HS-5 (cell line): ENCODE measurements at regions not wholly inside any gene's neighbourhood (a gene's known extent, or its start where the extent isn't known, plus 50 kb on each side); places are given as distances from the start of the nearest gene placed in this dataset.

Experiments
- DNase-seq: peaks from one replicate; pipeline ENCODE4 v3.0.0-alpha.2; 2012; ENCODE audit warnings: low read depth

DNA sequence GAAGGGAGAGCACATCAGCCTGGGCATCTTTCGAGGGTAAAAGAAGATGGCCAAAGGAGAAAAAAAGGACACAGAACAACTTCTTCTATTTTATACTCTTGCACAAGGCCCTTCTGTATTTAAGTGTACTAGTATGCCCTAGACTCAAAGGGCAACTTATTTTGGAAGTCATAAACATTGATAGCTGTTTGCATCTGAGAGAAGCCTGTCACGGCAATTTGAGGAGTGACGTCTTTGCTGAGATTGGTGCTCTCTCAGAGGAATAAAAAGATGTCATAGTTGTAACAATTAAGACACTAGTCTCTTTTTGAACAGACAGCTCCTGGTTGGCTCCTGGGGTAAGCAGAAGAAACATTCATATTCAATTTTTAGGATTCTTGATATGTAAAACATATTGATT is 260.4 kb upstream of the TTC14 start:
- no peak for DNase-seq

DNA sequence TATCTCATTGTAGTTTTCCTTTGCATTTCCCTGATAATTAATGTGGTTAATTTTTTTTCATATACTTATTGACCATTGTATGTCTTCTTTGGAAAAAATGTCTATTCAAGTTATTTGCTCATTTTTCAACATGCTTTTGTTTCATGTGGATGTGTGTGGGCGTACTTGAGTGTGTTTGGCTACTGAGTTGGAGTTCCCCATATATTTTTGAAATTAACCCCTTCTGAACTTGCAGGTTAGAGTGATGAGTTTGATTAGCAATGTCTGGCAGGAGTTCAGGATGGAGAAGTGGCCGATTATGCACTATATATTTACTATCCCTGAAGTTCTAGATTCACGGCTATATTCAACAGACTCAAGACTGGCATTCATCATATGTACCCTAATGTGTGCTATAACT is 250.4 kb upstream of the TTC14 start:
- DNase-seq, result no peak

DNA sequence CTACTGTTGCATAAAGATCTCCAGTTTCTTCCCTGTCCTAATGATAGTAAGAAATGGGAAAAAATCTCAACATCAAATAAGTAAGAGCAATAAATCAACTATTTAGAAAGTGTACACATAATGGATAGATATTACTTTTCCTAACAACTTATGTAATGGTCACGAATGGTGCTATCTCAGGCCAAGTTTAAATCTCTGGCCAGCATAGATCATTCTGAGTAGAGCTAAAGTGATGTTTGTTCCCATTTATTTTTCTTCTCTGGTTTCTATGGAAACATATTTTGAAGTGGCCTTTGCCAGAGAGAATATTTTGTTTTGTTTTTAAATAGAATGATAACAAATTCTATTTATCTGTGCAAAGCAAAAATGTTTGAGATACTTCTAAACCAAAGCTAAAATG is 249.7 kb upstream of the TTC14 start:
- DNase-seq, result no peak

DNA sequence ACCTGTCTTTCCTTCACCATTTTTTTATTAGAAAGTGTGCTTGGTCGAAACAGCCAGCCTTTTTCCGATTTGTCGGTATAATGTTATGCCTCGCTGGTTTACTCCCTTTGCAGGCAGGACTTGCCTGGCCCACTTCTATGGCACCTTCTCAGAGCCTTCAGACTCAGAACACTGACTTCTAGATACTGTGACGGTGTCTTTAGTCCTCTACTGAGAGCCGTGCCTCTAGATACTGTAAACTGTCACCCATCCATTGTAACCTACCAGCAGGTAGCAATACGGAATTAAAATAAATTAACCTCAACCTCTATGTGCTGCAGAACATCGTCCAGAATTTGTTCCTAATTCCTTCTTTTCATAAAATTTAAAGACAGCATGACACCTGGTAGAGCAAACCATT is 247.7 kb upstream of the TTC14 start:
- DNase-seq, result no peak

DNA sequence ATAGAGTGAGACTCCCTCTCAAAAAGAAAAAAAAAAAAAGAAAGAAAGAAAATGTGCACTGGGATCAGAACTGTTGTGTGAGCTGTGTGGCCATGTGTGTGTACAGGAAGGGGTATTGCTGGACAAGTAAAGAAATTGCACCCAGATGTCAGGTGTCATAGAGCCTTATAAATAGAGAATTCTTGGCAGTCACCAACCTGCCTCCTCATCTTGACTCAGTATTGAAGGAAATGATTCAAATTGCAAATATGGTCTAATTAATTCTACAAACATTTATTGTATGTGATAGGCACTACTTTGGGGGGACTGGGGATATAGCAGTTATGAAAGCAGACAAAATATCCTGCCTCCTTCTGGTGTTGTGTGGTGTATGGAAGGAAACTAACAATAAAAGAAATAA is 243.8 kb upstream of the TTC14 start:
- peak; percentile 50 for DNase-seq

DNA sequence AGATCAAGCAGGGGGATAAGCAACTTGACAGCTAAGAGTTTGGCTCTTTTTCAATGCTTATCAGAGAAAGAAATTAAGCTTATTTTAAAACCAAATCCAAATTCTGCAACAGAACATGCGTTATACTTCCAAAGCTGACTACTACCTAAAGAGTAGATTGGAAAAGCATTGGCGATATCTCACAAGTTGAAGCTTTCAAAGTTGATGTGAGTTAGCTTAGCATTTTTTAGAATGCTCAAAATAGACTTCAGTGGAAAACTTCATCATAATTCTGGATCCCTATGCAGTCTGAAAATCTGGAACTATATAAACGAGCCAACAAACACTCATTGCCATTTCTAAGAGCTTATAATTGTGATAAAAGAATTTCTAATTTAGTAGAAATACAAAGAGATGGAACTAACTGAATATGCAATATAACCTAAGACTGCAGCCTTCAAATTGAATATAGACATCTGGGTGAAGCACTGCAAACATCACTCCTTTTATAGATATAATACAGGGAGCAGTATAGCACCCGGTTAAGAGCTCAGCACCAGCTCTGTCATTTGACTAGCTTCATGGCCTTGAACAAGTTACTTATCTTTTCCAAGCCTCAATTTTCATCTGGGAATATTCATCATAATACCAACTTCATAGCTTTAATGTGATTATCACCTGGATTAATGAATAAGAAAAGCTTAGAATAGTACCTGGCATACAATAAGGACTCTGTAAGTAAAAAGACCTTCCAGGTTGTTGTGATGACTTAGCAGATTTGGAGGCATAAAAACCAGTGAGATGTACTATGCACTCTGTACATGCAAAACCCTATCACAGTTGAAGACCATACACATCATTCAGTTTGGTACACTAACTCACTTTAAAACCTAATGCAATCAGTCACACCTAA is 242.7 kb upstream of the TTC14 start:
- DNase-seq, result no peak

DNA sequence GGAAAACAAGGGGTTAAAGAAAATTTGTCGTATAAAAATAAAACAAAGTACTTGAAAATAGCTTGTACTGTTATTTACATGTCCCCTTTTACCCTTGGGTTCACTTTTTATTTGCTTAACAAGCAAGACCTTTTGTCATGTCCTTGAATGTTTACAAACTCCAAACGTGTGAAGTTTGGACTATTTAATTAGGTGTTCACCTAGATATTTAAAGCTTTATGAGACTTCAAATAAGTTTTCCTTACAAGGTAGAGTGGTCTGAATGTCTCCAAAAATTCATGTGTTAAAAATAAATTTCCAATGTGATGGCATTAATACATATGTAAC is 242.0 kb upstream of the TTC14 start:
- DNase-seq, result no peak

DNA sequence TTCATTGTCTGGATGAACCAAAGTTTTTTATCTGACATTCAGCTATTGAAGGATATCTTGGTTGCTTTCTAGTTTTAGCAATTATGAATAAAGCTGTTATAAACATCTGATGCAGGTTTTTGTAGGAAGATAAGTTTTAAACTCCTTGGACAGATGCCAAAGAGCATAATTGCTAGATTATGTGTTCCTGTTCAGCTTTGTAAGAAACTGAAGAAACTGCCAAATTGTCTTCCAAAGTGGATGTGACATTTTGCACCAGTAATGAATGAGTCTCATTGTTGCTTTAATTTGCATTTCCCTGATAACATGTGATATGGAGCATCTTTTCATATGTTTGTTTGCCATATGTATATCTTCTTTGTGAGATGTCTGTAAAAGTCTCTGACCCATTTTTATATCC is 239.9 kb upstream of the TTC14 start:
- no peak for DNase-seq

DNA sequence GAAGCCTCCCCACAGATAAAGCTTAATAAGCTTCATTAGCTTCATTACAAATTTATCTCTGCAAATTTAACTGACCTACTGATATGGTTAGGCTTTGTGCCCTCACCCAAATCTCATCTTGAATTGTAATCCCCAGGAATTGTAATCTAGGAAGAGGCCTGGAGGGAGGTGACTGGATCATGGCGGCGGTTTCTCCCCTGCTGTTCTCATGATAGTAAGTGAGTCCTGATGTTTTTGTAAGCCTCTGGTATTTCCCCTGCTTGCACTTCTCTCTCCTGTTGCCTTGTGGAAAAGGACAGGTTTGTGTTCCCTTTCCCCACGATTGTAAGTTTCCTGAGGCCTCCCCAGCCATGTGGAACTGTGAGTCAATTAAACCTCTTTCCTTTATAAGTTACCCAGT is 226.1 kb upstream of the TTC14 start:
- no peak for DNase-seq

DNA sequence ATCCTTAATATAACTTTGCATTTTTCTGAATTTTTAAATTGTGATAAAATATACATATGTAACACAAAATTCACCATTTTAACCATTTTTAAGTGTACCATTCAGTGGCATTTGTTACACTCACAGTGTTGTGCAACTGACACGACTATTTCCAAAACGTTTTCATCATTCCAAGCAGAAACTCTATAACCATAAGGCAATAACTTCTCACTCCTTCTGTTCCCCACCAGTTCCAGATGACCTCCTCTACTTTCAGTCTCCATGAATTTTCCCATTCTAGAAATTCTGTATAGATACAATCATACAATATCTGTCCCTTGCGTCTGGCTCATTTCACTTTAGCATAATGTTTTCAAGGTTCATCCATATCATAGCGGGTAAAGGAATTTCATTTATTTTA is 223.5 kb upstream of the TTC14 start:
- no peak for DNase-seq

DNA sequence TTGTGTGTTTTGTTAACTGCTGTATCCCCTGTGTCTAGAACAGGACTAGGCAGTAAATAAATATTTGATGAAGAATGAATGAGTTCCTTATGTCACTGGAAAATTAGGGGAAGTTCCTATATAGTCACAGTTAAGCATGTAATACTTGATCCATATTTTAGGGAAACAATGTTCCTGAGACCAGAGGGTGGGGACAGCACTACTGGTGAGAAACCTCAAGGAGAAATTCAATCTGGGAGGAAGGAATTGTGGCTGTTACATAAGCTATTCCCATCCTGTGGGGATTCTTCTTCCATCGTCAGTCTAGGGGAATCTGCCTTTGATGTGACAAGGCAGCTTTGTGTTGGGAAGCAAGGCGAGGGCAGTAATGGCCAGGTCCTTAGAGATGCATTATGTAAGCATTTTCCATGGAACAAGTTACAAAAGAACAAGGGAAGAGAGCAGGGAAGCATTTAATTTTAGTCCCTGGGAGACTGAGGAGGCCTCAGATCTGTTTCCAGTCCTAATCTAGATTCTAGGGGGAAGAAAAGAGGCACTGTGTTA is 219.3 kb upstream of the TTC14 start:
- DNase-seq, result no peak

DNA sequence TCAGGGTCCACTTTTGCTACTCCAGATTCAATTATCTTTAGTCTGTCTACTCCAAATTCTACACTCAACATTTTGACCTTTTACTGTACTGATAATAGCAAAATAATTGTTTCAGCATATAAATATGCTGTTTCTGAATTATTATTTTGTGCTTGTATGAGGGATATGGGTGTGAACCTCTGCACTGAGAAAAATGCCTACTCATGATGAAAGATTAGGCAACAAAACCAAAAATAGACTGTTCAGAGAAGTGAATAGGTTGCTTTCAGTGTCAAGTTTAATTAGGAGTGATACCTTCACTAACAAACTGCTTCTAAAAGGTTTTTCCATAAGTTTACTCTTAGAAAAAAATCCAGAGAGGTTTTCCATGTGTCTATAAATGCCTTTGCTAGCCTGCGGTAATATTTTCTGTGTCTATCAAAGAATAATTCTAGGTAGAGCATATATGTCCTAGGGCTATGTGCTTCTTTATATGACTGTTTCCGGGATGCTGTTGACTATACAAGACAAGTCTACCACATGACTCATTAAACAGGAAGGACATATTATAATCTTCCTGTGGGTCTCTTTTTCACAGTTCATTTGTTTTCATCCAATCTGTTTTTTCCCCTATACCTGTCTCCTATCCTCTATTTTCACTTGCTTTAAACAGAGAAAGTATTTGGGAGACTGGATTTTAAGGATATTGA is 218.5 kb upstream of the TTC14 start:
- no peak for DNase-seq

DNA sequence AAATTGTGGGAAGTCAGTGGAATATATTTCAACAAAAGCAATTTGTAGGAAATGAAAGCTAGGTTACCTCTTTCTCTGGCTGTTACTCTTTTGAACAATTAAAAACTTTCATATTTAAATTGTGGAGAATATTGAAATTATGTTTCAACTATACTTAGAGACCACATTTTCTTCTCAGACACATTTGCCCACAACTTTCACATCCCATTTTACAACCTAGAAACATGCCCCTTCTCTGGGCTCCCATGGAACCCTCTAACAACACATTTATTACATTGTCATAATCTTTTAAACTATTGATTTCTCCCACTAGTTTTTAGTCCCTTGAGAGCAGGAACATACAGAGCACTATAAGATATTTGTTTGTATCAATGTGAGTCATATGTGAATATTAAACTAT is 211.7 kb upstream of the TTC14 start:
- DNase-seq, result no peak

DNA sequence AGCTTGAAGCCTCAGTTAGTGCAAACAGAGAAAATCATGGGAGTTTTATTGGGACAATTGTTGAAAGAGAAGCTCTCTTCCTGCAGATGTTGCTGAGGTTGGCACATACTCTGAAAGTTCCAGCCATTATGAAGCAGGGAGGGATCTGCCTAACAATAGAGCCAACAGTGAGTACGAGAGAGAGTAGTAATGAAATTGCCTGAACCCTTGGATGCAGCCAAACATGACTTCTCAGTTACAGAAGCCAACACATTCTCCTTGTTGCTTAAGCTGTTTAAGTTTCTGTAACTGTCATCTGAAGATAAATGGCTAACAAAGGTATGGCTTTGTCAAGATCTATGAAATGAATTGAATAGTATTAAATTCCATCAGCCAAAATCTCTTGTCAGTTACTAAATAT is 211.0 kb upstream of the TTC14 start:
- no peak for DNase-seq

DNA sequence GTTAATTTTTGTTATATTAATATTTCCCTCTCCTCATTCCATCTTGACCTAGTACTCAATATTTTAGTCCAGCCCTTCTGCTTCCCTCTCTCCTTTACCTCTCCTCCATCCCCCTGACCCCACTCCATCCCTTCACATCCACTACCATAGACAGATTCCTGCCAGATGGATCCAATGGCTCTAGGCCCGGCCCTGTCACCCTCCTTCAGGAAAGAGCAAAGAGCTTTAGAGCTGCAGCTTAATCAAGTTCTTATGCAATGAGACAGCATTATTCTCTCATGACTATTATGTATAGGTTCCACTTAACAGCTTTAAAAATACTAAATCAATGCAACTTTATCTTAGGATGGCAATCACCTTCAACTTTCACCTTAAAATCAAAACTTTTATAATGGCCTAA is 200.7 kb upstream of the TTC14 start:
- DNase-seq, result no peak

DNA sequence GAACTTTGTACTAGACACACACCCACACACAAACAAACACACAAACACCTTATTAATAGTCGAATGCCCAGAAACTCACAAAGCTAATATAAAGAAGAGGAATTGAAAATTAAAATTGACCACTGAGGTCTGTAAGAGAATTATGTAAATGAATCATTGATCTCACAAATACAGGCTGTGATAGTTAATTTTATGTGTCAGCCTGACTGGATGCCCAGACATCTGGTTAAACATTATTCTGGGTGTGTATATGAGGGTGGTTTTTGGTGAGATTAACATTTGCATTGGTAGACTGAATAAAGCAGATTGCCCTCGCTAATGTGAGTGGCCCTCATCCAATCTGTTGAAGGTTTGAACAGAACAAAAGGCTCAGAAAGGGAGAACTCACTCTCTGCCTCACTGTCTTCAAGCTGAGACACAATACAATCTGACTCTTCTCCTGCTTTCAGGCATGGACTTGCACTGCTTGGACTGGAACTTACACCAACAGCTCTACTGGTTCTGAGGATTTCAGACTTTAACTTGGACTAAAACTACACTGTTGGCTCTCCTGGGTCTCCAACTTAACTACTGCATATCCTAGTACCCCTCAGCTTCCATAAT is 199.4 kb upstream of the TTC14 start:
- DNase-seq, result no peak

DNA sequence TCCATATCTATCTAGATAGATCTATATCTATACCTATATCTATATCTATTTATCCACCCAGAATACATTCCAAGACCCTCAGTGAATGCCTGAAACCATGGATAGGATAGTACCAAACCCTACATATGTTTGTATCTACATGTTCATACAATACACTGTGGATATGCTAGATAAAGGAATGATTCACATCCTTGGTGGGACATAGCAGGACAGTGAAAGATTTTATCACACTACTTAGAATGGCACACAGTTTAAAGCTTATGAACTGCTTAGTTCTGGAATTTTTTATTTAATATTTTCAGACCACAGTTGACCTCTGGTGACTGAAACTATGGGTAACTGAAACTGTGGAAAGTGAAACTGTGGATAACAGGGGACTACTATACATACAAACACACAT is 198.8 kb upstream of the TTC14 start:
- no peak for DNase-seq

DNA sequence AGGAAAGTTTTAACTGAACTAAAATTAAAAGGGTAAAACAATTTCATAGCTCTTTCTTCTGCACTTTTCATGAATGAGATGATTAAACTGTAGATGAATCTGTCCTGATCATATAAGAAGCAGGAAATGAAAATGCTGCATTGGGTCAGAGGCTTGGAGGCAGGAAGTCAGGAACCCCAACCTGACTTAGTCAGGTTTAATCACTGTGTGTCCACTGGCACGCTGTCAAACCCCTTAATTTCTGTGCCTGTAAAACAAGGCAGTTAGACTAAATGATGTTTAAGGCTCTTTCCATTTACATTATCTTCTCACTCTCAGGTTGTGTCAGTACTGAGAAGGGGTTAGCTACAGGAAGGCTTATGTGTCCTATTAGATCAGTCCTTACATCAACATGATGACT is 193.3 kb upstream of the TTC14 start:
- DNase-seq, result peak; percentile 68

DNA sequence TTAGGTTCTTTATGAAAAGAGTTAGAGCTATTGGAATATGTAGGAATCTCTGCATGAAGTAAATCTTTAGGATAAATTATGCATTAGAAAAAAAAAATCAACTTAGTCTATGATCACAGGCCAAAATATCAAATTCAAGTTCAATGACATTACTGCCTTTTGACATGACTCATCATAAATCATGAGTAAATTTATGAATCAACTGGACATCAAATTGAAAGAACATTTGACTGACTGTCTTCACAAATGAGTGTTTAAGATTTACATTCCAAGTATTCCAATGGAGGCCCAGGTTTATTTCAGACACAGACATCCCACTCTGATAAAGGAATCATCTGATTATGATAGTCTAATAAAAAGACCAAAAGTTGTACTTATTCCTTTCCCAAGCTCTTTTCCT is 192.8 kb upstream of the TTC14 start:
- DNase-seq, result peak; percentile 34

DNA sequence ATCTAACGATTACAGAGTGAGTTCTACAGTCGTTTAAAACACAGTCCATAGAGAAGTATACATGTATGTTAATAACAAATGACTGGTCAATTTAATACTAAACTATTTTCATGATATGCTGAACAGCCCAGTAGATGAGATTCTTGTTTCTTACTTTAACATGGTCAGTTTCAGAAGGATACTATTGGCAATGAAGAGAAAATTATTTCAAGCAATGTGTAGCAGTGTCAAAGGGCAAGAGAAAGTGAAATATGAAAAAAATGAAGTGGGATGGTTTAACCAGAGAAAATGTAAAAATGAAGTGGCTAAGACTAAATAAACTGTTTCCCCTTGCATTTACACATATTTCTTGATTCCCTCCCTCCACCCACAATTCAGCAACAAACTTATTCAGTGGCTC is 192.1 kb upstream of the TTC14 start:
- DNase-seq, result no peak

DNA sequence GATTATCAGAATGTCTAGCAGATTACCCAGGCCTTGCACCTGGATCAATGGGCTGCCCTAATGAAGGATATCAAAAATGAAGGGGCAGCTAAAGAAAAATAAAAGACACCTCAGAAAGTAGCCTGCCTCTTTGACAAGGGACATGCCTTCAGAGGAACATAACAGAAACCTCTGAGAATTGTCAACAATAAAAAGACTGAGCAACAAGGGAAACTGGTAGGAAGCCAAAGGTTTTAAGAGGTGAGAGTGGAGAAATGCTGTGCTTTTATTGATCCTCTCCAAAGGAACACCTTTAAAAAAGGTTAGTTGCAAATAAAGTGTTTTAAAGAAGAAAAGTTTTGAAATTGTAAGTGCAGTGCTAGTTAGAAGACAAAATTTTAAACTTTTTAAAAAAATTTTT is 187.8 kb upstream of the TTC14 start:
- no peak for DNase-seq

DNA sequence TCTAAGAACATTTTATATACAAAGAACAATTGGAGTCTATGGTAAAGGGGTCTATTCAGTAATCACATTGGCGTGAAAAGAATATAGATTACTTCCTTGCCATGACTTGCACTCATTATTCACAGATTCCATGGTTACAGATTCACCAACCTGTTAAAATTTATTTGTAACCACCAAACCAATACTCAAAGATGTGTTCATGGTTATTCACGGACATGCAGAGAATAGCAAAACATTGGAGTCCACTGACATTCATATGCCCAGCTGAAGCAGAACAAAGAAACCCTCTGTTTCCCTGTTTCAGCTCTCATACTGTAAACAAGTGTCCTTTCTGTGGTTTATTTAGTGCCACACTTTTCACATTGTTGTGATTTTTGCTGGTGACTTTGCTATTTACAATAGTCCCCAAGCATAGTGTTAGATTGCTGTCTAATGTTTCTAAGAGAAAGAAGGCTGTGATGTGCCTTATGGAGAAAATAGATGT is 185.8 kb upstream of the TTC14 start:
- DNase-seq, result no peak

DNA sequence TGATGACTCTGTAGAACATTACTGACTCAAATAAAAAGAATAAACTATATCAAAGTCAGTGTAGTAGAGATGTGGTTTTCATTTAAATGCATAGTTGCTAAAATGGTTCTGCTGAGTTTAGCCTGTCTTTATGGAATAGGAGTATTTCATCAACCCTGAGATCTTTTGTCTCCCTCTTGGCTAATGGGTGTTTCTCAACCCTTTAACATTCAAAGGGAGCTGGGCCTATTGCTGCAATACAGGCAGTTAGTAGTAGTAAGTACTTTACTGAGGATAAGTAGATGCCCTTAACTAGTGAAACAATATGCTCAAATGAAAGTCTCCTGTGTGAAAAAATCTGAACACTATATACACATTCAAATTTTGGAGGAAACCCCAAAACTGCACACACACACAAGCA is 184.7 kb upstream of the TTC14 start:
- no peak for DNase-seq
